Ovary (tissue), 7 donors: ENCODE measurements at regions not wholly inside any gene's neighbourhood (a gene's known extent, or its start where the extent isn't known, plus 50 kb on each side); places are given as distances from the start of the nearest gene placed in this dataset.

Experiments
- DNase-seq, 5 donors: peaks; one replicate each; pipeline ENCODE4 v3.0.0-alpha.2; 2019 to 2020
- H3K27ac ChIP-seq, 2 donors: fragments of 200-600 bp; one replicate each; pipeline versions ENCODE4 v1.5.1 to v1.8.0; 2019 to 2022
- H3K27me3 ChIP-seq: fragments of 200-600 bp; one replicate; pipeline ENCODE4 v1.8.0; 2022
- H3K36me3 ChIP-seq: fragments of 200-600 bp; sonication (generic); one replicate; pipeline ENCODE4 v1.5.1; 2019
- H3K4me1 ChIP-seq: one replicate; pipeline ENCODE4 v1.8.1; 2013; ENCODE audit warnings: mild to moderate bottlenecking, moderate library complexity; ENCODE audit not compliant: insufficient read depth
- H3K4me3 ChIP-seq: fragments of 200-600 bp; sonication (generic); one replicate; pipeline ENCODE4 v1.5.1; 2017
- H3K9me3 ChIP-seq, 2 donors: fragments of 200-600 bp in 1 of 2; sonication (generic) in 1 of 2; one replicate each; pipeline versions ENCODE4 v1.5.1 to v1.8.1; 2013 to 2019; ENCODE audit warnings: mild to moderate bottlenecking in 1 of 2, moderate library complexity in 1 of 2
- CTCF ChIP-seq, 3 donors: fragments of 450-650 bp in 2 of 3; fragments of 200-600 bp in 1 of 3; IDR thresholded peaks; one replicate each; pipeline versions ENCODE4 v1.5.1 to v1.8.0; 2016 to 2022; ENCODE audit warnings: antibody characterized with exemption in 3 of 3, mild to moderate bottlenecking in 1 of 3
- EP300 ChIP-seq: sonication (generic); formaldehyde crosslinking; IDR thresholded peaks from one replicate; pipeline ENCODE4 v1.6.1; 2017; ENCODE audit warnings: antibody characterized with exemption
- POLR2A ChIP-seq: fragments of 450-650 bp; IDR thresholded peaks from one replicate; pipeline ENCODE4 v1.6.1; 2017; ENCODE audit warnings: antibody characterized with exemption, mild to moderate bottlenecking, moderate library complexity
- WGBS, 3 donors: extraction: QIAGEN DNeasy Blood & Tissue Kit in 1 of 3; methylation state at CpG; one replicate each; pipeline versions ENCODE4 v1.1.5 to v1.1.7; 2013 to 2017; 5-methylcytosine and 5-hydroxymethylcytosine counted together
- intact Hi-C, 4 donors: fragments of 100-400 bp; cut with DNase I; formaldehyde crosslinking; loops; one replicate each; pipeline versions ENCODE4 v1.11.0 to v1.15.1; 2022 to 2023
- donor health status: DM: no; HTN: no; CAD: no; lungs with moderate emphysema.
- donor health status: DM: no; HTN: no; CAD: no.
- donor health status: Bipolar disorder and iron deficiency.
- donor health status: DM: no; HTN: no; CAD: no.
- donor health status: DM: yes; HTN: yes; CAD: no.

DNA sequence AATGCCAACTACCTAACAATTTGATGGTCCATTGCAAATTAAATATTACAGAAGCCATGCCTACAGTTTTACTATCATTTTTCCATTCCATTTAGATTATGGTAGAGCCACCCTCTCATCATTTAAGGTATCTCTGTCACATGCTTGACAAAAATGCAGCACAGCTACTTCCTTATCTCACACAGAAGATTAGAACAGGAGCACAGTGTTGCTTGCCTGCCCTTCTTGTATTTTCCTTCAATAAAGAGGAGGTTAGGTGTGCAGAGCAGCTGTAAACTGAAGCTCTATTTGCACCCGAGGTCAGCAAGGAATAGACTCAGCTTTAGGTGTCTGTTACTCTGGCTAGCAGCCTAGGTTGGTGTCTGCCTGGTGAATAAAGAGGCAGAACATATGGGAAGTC lies 51.5 kb upstream of the ATP10B start:
- Histone ChIP-seq H3K36me3 (no peaks in the 10 kb centered on the region), H3K4me1 (no peaks in the 10 kb centered on the region), H3K4me3 (no peak overlapping the region), H3K27ac (no peak overlapping the region), H3K9me3 (no peaks in the 10 kb centered on the region), H3K27me3 (no peaks in the 10 kb centered on the region)
- intact Hi-C loops = no loop called here
- DNase-seq = no peak
- WGBS, 3 donors = 11 to 21% (median 12%) methylated on average over 1 of the region's 1 CpG
- TF ChIP-seq CTCF (IDR thresholded peaks at IDR 0.05) = no peak

GRCh38 chr5:160903076-160903475 lies 51.1 kb upstream of the ATP10B start:
- H3K4me3 ChIP-seq = no peak overlapping the region
- no peaks in the 10 kb centered on the region for H3K4me1 ChIP-seq
- H3K27me3 ChIP-seq = no peaks in the 10 kb centered on the region
- intact Hi-C loops = no loop called here
- H3K27ac ChIP-seq = no peak overlapping the region
- no peaks in the 10 kb centered on the region for H3K36me3 ChIP-seq
- WGBS, 3 donors = 50 to 57% (median 55%) methylated on average over 3 of the region's 3 CpGs
- TF ChIP-seq EP300 = no peak
- TF ChIP-seq CTCF (IDR thresholded peaks at IDR 0.05) = no peak
- no peak for TF ChIP-seq POLR2A
- no peak for DNase-seq
- no peaks in the 10 kb centered on the region for H3K9me3 ChIP-seq
